ENCODE measurements at regions not wholly inside any gene's neighbourhood (a gene's known extent, or its start where the extent isn't known, plus 50 kb on each side); places are given as distances from the start of the nearest gene placed in this dataset.

DNA sequence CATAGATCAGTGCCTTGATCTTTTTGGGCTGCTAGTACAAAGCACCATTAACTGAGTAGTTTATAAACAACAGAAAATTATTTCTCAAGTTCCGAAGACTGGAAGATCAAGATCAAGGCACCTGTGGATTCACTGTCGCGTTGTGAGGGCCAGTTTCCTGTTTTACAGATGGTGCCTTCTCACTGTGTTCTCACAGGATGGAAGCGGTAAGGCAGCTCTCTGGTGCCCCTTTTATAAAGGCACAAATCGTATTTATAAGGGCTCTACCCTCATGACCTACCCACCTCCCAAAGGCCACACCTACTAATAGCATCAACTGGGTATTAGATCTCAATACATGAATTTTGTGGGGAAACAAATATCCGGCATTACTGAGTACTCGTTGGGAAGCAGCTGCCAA lies 729.5 kb upstream of the SLC39A10 start:
- Mint-ChIP-seq H3K4me3 (no peak overlapping the region), H3K27ac (no peak overlapping the region), H3K9me3 (no peaks in the 10 kb centered on the region), H3K36me3 (no peaks in the 10 kb centered on the region), H3K27me3 (no peaks in the 10 kb centered on the region), H3K4me1 (no peaks in the 10 kb centered on the region)
- no peaks in the 10 kb centered on the region for H3K27me3 ChIP-seq (replicated peaks in 1 of 2; ENCODE audit: control insufficient read depth in 2 of 2, extremely low read depth in 1 of 2, insufficient read depth in 2 of 2, low read length in 1 of 2)
- 85% methylated on average over 2 of the region's 7 CpGs for WGBS (ENCODE audit: insufficient coverage)
- POLR2A ChIA-PET = no interaction called here
- H3K27ac ChIP-seq (ENCODE audit: low read length) = no peak overlapping the region
- no peak for DNase-seq
- H3K4me1 ChIP-seq (ENCODE audit: control insufficient read depth in 1 of 2, extremely low read depth in 1 of 2, insufficient read depth in 2 of 2, low read length in 2 of 2) = no peaks in the 10 kb centered on the region
- no peaks in the 10 kb centered on the region for H3K9me3 ChIP-seq
- no peak overlapping the region for H3K4me3 ChIP-seq (ENCODE audit: control insufficient read depth in 1 of 2, extremely low read depth in 1 of 2, low read length in 1 of 2)
- no peaks in the 10 kb centered on the region for H3K36me3 ChIP-seq (ENCODE audit: control insufficient read depth in 2 of 2, extremely low read depth in 1 of 2, insufficient read depth in 1 of 2, low read length in 1 of 2)
- ATAC-seq (replicated peaks in 1 of 4) = no peak
- CTCF ChIA-PET = no interaction called here

- WGBS (ENCODE audit: insufficient coverage) = 50% methylated on average over 1 of the region's 1 CpG
- H3K9me3 Mint-ChIP-seq = no peaks in the 10 kb centered on the region
- POLR2A ChIA-PET = no interaction called here
Measured at GRCh38 chr2:194926873-194927272, 730.2 kb upstream of the SLC39A10 start.

DNA sequence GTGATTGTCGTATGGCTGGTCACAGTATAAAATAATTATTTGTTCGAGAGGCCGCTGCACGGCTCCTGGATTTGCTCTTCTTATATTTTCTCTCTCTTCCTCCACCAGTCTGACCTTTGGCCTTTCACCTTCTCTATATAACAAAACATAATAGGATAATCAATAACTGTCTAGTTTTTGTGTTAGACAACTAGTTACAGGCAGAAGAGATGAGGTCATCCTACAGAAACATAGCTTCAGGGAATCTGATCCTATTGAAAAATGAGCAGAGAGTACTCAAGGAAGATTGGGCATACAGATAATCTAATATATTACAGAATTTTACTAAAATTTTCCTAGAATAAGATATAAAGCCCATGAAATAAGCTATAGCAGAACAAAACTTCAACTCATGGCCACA lies 731.3 kb upstream of the SLC39A10 start:
- Mint-ChIP-seq H3K27ac (no peak overlapping the region), H3K4me3 (no peak overlapping the region), H3K27me3 (no peaks in the 10 kb centered on the region), H3K4me1 (no peaks in the 10 kb centered on the region), H3K9me3 (no peaks in the 10 kb centered on the region), H3K36me3 (no peaks in the 10 kb centered on the region)
- DNase-seq (no peak), ATAC-seq (replicated peaks in 1 of 4) (no peak)
- WGBS (ENCODE audit: insufficient coverage) = no CpG with 5 or more reads among the region's 4 CpGs
- Histone ChIP-seq H3K4me3 (ENCODE audit: control insufficient read depth in 1 of 2, extremely low read depth in 1 of 2, low read length in 1 of 2) (no peak overlapping the region), H3K27me3 (replicated peaks in 1 of 2; ENCODE audit: control insufficient read depth in 2 of 2, extremely low read depth in 1 of 2, insufficient read depth in 2 of 2, low read length in 1 of 2) (no peaks in the 10 kb centered on the region), H3K27ac (ENCODE audit: low read length) (no peak overlapping the region), H3K4me1 (ENCODE audit: control insufficient read depth in 1 of 2, extremely low read depth in 1 of 2, insufficient read depth in 2 of 2, low read length in 2 of 2) (no peaks in the 10 kb centered on the region), H3K9me3 (no peaks in the 10 kb centered on the region), H3K36me3 (ENCODE audit: control insufficient read depth in 2 of 2, extremely low read depth in 1 of 2, insufficient read depth in 1 of 2, low read length in 1 of 2) (no peaks in the 10 kb centered on the region)
- CTCF ChIA-PET = interaction anchor here (0.6 kb wide), 2 partner anchors 167 to 574 kb away, joined by 3 read pairs; no protein-coding TSS in a partner anchor
- POLR2A ChIA-PET = no interaction called here

More at GRCh38 chr2:194926873-194927272, 730.2 kb upstream of the SLC39A10 start:
- Histone ChIP-seq H3K4me1 (ENCODE audit: control insufficient read depth in 1 of 2, extremely low read depth in 1 of 2, insufficient read depth in 2 of 2, low read length in 2 of 2) (no peaks in the 10 kb centered on the region), H3K36me3 (ENCODE audit: control insufficient read depth in 2 of 2, extremely low read depth in 1 of 2, insufficient read depth in 1 of 2, low read length in 1 of 2) (no peaks in the 10 kb centered on the region), H3K9me3 (no peaks in the 10 kb centered on the region), H3K27me3 (replicated peaks in 1 of 2; ENCODE audit: control insufficient read depth in 2 of 2, extremely low read depth in 1 of 2, insufficient read depth in 2 of 2, low read length in 1 of 2) (no peaks in the 10 kb centered on the region), H3K27ac (ENCODE audit: low read length) (no peak overlapping the region), H3K4me3 (ENCODE audit: control insufficient read depth in 1 of 2, extremely low read depth in 1 of 2, low read length in 1 of 2) (no peak overlapping the region)
- no peak overlapping the region for H3K4me3 Mint-ChIP-seq
- H3K27ac Mint-ChIP-seq = no peak overlapping the region
- no peaks in the 10 kb centered on the region for H3K27me3 Mint-ChIP-seq
- CTCF ChIA-PET = no interaction called here
- H3K4me1 Mint-ChIP-seq = no peaks in the 10 kb centered on the region
- no peak for ATAC-seq (replicated peaks in 1 of 4)
- DNase-seq = no peak
- H3K36me3 Mint-ChIP-seq = no peaks in the 10 kb centered on the region

DNA sequence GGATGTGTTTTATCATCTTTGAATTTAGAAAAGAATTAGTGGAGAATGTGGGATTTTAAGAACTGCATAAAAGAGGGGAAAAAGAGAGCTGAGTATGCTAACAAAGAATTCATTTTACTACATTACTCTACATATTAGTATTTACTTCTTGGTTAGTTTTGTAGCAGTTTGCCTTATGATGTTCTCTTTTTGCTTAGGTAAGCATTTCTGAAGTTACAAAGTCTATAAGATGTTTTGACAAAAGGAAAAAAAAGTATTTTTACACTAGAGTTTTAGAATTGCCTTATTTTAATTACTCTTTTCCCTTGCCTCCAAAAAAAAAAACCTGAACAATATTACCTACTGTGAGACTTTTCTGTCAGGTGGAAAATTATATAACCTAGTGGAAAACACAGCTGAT lies 739.5 kb upstream of the SLC39A10 start:
- no peak overlapping the region for H3K27ac Mint-ChIP-seq
- H3K4me1 ChIP-seq (ENCODE audit: control insufficient read depth in 1 of 2, extremely low read depth in 1 of 2, insufficient read depth in 2 of 2, low read length in 2 of 2) = no peaks in the 10 kb centered on the region
- H3K4me3 ChIP-seq (ENCODE audit: control insufficient read depth in 1 of 2, extremely low read depth in 1 of 2, low read length in 1 of 2) = no peak overlapping the region
- H3K4me1 Mint-ChIP-seq = no peaks in the 10 kb centered on the region
- CTCF ChIA-PET = no interaction called here
- no peaks in the 10 kb centered on the region for H3K36me3 Mint-ChIP-seq
- H3K9me3 Mint-ChIP-seq = no peaks in the 10 kb centered on the region
- ATAC-seq (replicated peaks in 1 of 4) (no peak), DNase-seq (no peak)
- no peak overlapping the region for H3K27ac ChIP-seq (ENCODE audit: low read length)
- POLR2A ChIA-PET = no interaction called here
- no peaks in the 10 kb centered on the region for H3K9me3 ChIP-seq
- no peak overlapping the region for H3K4me3 Mint-ChIP-seq
- no peaks in the 10 kb centered on the region for H3K36me3 ChIP-seq (ENCODE audit: control insufficient read depth in 2 of 2, extremely low read depth in 1 of 2, insufficient read depth in 1 of 2, low read length in 1 of 2)
- H3K27me3 ChIP-seq (replicated peaks in 1 of 2; ENCODE audit: control insufficient read depth in 2 of 2, extremely low read depth in 1 of 2, insufficient read depth in 2 of 2, low read length in 1 of 2) = no peaks in the 10 kb centered on the region
- no peaks in the 10 kb centered on the region for H3K27me3 Mint-ChIP-seq

GRCh38 chr2:194915485-194915884 lies 741.5 kb upstream of the SLC39A10 start:
- no CpG with 5 or more reads among the region's 1 CpG for WGBS (ENCODE audit: insufficient coverage)
- DNase-seq = no peak
- no peak for ATAC-seq (replicated peaks in 1 of 4)
- CTCF ChIA-PET = no interaction called here
- Histone ChIP-seq H3K36me3 (ENCODE audit: control insufficient read depth in 2 of 2, extremely low read depth in 1 of 2, insufficient read depth in 1 of 2, low read length in 1 of 2) (no peaks in the 10 kb centered on the region), H3K27me3 (replicated peaks in 1 of 2; ENCODE audit: control insufficient read depth in 2 of 2, extremely low read depth in 1 of 2, insufficient read depth in 2 of 2, low read length in 1 of 2) (no peaks in the 10 kb centered on the region), H3K4me3 (ENCODE audit: control insufficient read depth in 1 of 2, extremely low read depth in 1 of 2, low read length in 1 of 2) (no peak overlapping the region), H3K27ac (ENCODE audit: low read length) (no peak overlapping the region), H3K9me3 (no peaks in the 10 kb centered on the region), H3K4me1 (ENCODE audit: control insufficient read depth in 1 of 2, extremely low read depth in 1 of 2, insufficient read depth in 2 of 2, low read length in 2 of 2) (no peaks in the 10 kb centered on the region)
- no peak overlapping the region for H3K27ac Mint-ChIP-seq
- H3K4me1 Mint-ChIP-seq = no peaks in the 10 kb centered on the region
- H3K9me3 Mint-ChIP-seq = no peaks in the 10 kb centered on the region
- POLR2A ChIA-PET = no interaction called here
- no peaks in the 10 kb centered on the region for H3K27me3 Mint-ChIP-seq
- H3K4me3 Mint-ChIP-seq = no peak overlapping the region
- no peaks in the 10 kb centered on the region for H3K36me3 Mint-ChIP-seq

DNA sequence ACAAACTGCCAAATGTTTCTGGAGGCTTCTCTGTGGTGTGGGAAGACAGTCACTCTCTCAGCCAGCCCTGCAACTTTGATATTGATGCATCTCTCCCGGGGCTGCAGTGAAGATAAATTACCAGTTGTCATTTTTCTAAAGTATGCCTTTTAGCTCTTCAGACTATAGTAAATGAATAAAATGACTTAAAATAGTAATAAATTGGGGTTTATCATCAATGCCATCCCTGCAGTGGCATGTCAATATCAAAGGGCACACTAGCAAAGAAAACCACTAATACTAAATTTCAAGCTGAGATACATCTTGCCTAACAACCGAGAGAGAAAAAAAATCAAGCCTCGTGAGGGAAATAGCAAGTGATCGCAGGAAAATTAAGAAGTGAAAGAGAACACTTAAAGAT lies 749.5 kb upstream of the SLC39A10 start:
- Mint-ChIP-seq H3K9me3 (no peaks in the 10 kb centered on the region), H3K27me3 (peaks cover 0 to 5% of the 10 kb centered on the region in 2 donors), H3K4me1 (no peaks in the 10 kb centered on the region), H3K27ac (no peak overlapping the region), H3K36me3 (no peaks in the 10 kb centered on the region), H3K4me3 (no peak overlapping the region)
- Histone ChIP-seq H3K36me3 (ENCODE audit: control insufficient read depth in 2 of 2, extremely low read depth in 1 of 2, insufficient read depth in 1 of 2, low read length in 1 of 2) (no peaks in the 10 kb centered on the region), H3K4me1 (ENCODE audit: control insufficient read depth in 1 of 2, extremely low read depth in 1 of 2, insufficient read depth in 2 of 2, low read length in 2 of 2) (no peaks in the 10 kb centered on the region), H3K27me3 (replicated peaks in 1 of 2; ENCODE audit: control insufficient read depth in 2 of 2, extremely low read depth in 1 of 2, insufficient read depth in 2 of 2, low read length in 1 of 2) (no peaks in the 10 kb centered on the region), H3K4me3 (ENCODE audit: control insufficient read depth in 1 of 2, extremely low read depth in 1 of 2, low read length in 1 of 2) (no peak overlapping the region), H3K27ac (ENCODE audit: low read length) (no peak overlapping the region), H3K9me3 (no peaks in the 10 kb centered on the region)
- DNase-seq = no peak
- ChIA-PET CTCF (no interaction called here), POLR2A (no interaction called here)
- 100% methylated on average over 3 of the region's 4 CpGs for WGBS (ENCODE audit: insufficient coverage)
- ATAC-seq (replicated peaks in 1 of 4) = no peak

DNA sequence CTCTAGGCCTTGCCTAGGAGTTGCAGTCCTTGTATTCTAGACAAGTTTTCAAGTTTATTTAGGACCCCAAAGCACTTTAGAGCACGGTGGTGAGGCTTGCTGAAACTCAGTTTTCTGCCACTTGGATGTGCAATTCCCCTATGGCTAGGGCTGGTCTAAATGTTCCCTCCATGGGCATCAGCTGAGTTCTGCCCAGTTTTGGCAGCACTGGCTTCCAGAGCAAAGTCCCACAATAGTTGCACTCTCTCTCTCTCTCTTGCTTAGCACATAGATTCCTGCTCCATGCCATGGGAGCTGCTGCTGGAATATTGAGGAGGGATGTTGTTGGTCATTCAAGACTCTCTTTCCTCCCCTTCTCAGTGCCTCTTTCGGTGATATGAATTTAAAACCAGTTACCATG lies 760.2 kb upstream of the SLC39A10 start:
- no peak for DNase-seq
- WGBS (ENCODE audit: insufficient coverage) = 58% methylated on average over 1 of the region's 2 CpGs
- no peak overlapping the region for H3K4me3 Mint-ChIP-seq
- H3K27me3 Mint-ChIP-seq = peaks cover 10% of the 10 kb centered on the region in 2 donors
- H3K36me3 ChIP-seq (ENCODE audit: control insufficient read depth in 2 of 2, extremely low read depth in 1 of 2, insufficient read depth in 1 of 2, low read length in 1 of 2) = no peaks in the 10 kb centered on the region
- peaks cover 0 to 3% of the 10 kb centered on the region in 2 experiments for H3K27me3 ChIP-seq (replicated peaks in 1 of 2; ENCODE audit: control insufficient read depth in 2 of 2, extremely low read depth in 1 of 2, insufficient read depth in 2 of 2, low read length in 1 of 2)
- no peak overlapping the region for H3K4me3 ChIP-seq (ENCODE audit: control insufficient read depth in 1 of 2, extremely low read depth in 1 of 2, low read length in 1 of 2)
- H3K9me3 ChIP-seq = no peaks in the 10 kb centered on the region
- H3K36me3 Mint-ChIP-seq = no peaks in the 10 kb centered on the region
- H3K4me1 Mint-ChIP-seq = no peaks in the 10 kb centered on the region
- no peaks in the 10 kb centered on the region for H3K4me1 ChIP-seq (ENCODE audit: control insufficient read depth in 1 of 2, extremely low read depth in 1 of 2, insufficient read depth in 2 of 2, low read length in 2 of 2)
- ATAC-seq (replicated peaks in 1 of 4) = no peak
- POLR2A ChIA-PET = no interaction called here
- no peak overlapping the region for H3K27ac Mint-ChIP-seq
- CTCF ChIA-PET = no interaction called here
- no peaks in the 10 kb centered on the region for H3K9me3 Mint-ChIP-seq
- no peak overlapping the region for H3K27ac ChIP-seq (ENCODE audit: low read length)

All from T-cell (primary cell).